Fibroblast of the aortic adventitia (primary cell): ENCODE measurements at regions not wholly inside any gene's neighbourhood (a gene's known extent, or its start where the extent isn't known, plus 50 kb on each side); places are given as distances from the start of the nearest gene placed in this dataset.
"Not testable (repeated sequence)": the region's sequence is repeated elsewhere in the genome, so short reads cannot be mapped to it uniquely, and the experiment has no call there.

Source experiments
- DNase-seq: peaks from one replicate; pipeline ENCODE4 v3.0.0-alpha.2; 2010; ENCODE audit warnings: low read depth
- H3K4me3 ChIP-seq: 2 replicates; pipeline ENCODE4 v1.5.1; 2011; ENCODE audit warnings: low read depth, mild to moderate bottlenecking, control low read depth, low read length, moderate library complexity
- TF ChIP-seq, protein P1 (sequence below): IDR thresholded peaks from 2 replicates; pipeline ENCODE4 v1.5.1; 2011; ENCODE audit warnings: mild to moderate bottlenecking, low read length, control low read depth, inconsistent platforms; ENCODE audit not compliant: insufficient read depth

- TF ChIP-seq, protein P1, sequence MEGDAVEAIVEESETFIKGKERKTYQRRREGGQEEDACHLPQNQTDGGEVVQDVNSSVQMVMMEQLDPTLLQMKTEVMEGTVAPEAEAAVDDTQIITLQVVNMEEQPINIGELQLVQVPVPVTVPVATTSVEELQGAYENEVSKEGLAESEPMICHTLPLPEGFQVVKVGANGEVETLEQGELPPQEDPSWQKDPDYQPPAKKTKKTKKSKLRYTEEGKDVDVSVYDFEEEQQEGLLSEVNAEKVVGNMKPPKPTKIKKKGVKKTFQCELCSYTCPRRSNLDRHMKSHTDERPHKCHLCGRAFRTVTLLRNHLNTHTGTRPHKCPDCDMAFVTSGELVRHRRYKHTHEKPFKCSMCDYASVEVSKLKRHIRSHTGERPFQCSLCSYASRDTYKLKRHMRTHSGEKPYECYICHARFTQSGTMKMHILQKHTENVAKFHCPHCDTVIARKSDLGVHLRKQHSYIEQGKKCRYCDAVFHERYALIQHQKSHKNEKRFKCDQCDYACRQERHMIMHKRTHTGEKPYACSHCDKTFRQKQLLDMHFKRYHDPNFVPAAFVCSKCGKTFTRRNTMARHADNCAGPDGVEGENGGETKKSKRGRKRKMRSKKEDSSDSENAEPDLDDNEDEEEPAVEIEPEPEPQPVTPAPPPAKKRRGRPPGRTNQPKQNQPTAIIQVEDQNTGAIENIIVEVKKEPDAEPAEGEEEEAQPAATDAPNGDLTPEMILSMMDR, result no peak
- H3K4me3 ChIP-seq, result no peak overlapping the region
- DNase-seq, result peak; percentile 76
Measured at GRCh38 chr2:53130441-53130943, 637.1 kb upstream of the CHAC2 start.

DNA sequence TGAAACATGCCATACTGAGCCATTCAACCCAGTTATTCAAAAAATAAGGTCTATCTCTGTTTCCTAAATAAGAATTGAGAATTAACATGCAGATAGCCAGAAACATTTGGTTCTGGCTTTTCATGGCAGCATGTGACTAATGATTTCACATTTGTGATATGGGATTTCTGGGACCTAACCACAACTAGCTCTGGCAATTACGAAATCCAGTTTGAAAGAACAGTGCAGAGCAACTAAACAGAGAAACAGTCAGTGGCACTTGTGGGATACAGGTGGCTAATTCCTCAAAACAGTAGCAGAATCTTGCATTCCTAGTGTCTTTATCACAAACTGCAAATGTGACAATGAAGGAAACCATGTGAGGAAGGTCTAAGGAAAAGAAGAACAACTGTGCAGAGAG, 637.8 kb upstream of the CHAC2 start:
- no peak overlapping the region for H3K4me3 ChIP-seq
- TF ChIP-seq, protein P1, result no peak
- peak; percentile 88 for DNase-seq

- no peak overlapping the region for H3K4me3 ChIP-seq
- TF ChIP-seq, protein P1, result no peak
- DNase-seq, result no peak
Measured at GRCh38 chr2:53127061-53127650, 640.4 kb upstream of the CHAC2 start.

DNA sequence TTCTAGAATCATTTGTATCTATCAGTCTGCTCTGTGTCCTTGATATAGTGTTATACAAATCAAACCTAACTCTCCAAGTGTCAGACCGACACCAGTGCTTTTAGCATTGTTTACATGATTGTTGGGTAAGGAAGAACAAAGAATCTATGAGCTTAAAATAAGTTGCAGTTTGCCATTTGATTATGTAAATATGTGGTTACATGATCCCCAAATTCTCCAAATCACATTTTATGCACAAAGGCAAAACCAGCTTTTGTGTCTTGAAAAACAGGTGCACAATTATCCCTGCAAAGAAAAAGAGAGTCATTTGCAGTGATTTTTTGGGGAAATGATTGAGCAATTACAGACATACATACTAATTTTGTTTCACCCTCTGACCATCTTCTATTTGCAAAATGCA, 652.6 kb upstream of the CHAC2 start:
- H3K4me3 ChIP-seq, result no peak overlapping the region
- no peak for DNase-seq
- TF ChIP-seq, protein P1, result no peak

DNA sequence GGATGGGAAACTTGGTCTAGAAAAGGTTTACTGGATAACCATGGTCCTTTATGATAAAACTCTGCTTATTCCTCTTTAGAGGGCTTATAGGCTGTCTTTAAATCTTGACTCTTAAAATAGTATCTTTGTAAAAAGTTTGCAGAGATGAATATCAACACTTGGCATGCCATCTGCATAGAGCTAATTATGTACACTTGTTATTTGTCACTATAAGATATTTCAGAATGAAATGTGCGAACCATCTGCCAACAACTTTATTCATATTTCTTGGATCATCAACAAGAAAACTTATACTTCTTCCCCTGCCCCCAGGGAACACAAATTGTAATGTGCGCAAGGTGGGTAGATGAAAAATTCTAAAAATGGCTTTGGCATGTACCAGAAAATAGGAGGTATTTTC, 653.0 kb upstream of the CHAC2 start:
- H3K4me3 ChIP-seq, result no peak overlapping the region
- no peak for DNase-seq
- TF ChIP-seq, protein P1, result no peak

DNA sequence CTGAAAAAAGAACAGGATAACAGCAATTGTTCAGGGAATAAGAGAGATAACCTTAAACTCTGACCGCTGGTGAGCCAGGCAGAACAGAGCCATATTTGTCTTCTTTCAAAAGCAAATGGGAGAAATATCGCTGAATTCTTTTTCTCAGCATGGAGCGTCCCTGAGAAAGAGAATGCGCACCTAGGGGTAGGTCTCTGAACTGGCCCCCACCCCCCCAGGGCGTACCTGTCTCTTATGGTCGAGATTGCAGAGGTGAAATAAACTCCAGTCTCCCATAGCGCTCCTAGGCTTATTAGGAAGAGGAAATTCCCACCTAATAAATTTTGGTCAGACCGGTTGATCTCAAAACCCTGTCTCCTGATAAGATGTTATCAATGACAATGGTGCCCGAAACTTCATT, 655.2 kb upstream of the CHAC2 start:
- H3K4me3 ChIP-seq, DNase-seq: not testable (repeated sequence)

- no peak overlapping the region for H3K4me3 ChIP-seq
- TF ChIP-seq, protein P1, result no peak
- no peak for DNase-seq
Measured at GRCh38 chr2:53111406-53111805, 656.2 kb upstream of the CHAC2 start.
